Erythroblast (primary cell): ENCODE measurements at regions not wholly inside any gene's neighbourhood (a gene's known extent, or its start where the extent isn't known, plus 50 kb on each side); places are given as distances from the start of the nearest gene placed in this dataset.

ENCODE experiments used
- DNase-seq, 2 experiments: peaks; one replicate each; lab custom pipeline; 2025; lab: John Stamatoyannopoulos, UW
- GATA1 ChIP-seq: IDR thresholded peaks from 2 replicates; pipeline ENCODE4 v1.6.1; 2011; ENCODE audit warnings: low read depth, mild to moderate bottlenecking, control low read depth, low read length, moderate library complexity
- POLR2A ChIP-seq: IDR thresholded peaks from 2 replicates; pipeline ENCODE4 v1.6.1; 2011; ENCODE audit warnings: mild to moderate bottlenecking, low read length

GRCh38 chr6:100283285-100283684, 181.4 kb downstream of the SIM1 start:
- no peak for DNase-seq
- no peak for TF ChIP-seq GATA1
- TF ChIP-seq POLR2A = no peak

GRCh38 chr6:100281471-100281901, 183.2 kb downstream of the SIM1 start:
- no peak for TF ChIP-seq GATA1
- no peak for TF ChIP-seq POLR2A
- peak; percentile 12 to 37 for DNase-seq

- no peak for DNase-seq
- TF ChIP-seq GATA1 = no peak
- TF ChIP-seq POLR2A = no peak
Measured at GRCh38 chr6:100276311-100277057, 188.2 kb downstream of the SIM1 start.

GRCh38 chr6:100274147-100274546, 190.6 kb downstream of the SIM1 start:
- no peak for TF ChIP-seq POLR2A
- no peak for TF ChIP-seq GATA1
- no peak for DNase-seq

- peak; percentile 21 to 59 for DNase-seq
- no peak for TF ChIP-seq POLR2A
- no peak for TF ChIP-seq GATA1
Measured at GRCh38 chr6:100271625-100272024, 193.1 kb downstream of the SIM1 start.

- no peak for DNase-seq
Measured at GRCh38 chr6:100271202-100271601, 193.5 kb downstream of the SIM1 start.

GRCh38 chr6:100269189-100269588, 195.5 kb downstream of the SIM1 start:
- DNase-seq = no peak
- TF ChIP-seq GATA1 = no peak
- no peak for TF ChIP-seq POLR2A

More at GRCh38 chr6:100271202-100271601, 193.5 kb downstream of the SIM1 start:
- TF ChIP-seq POLR2A = no peak
- TF ChIP-seq GATA1 = no peak

GRCh38 chr6:100268326-100268725, 196.4 kb downstream of the SIM1 start:
- no peak for DNase-seq
- no peak for TF ChIP-seq GATA1
- TF ChIP-seq POLR2A = no peak

GRCh38 chr6:100267721-100268123, 197.0 kb downstream of the SIM1 start:
- DNase-seq = no peak
- TF ChIP-seq POLR2A (no peak), GATA1 (no peak)

GRCh38 chr6:100266494-100267401, 198.0 kb downstream of the SIM1 start:
- no peak for DNase-seq
- TF ChIP-seq GATA1 = no peak
- TF ChIP-seq POLR2A = no peak

- DNase-seq = no peak
Measured at GRCh38 chr6:100262086-100262485, 202.6 kb downstream of the SIM1 start.

GRCh38 chr6:100261486-100261885, 203.2 kb downstream of the SIM1 start:
- DNase-seq = no peak
- TF ChIP-seq GATA1 (no peak), POLR2A (no peak)

More at GRCh38 chr6:100262086-100262485, 202.6 kb downstream of the SIM1 start:
- TF ChIP-seq GATA1 (no peak), POLR2A (no peak)

GRCh38 chr6:100260584-100260983, 204.1 kb downstream of the SIM1 start:
- no peak for DNase-seq
- no peak for TF ChIP-seq GATA1
- no peak for TF ChIP-seq POLR2A

GRCh38 chr6:100259865-100260264, 204.9 kb downstream of the SIM1 start:
- TF ChIP-seq GATA1 (no peak), POLR2A (no peak)
- DNase-seq = no peak

- no peak for DNase-seq
Measured at GRCh38 chr6:100258752-100259151, 206.0 kb downstream of the SIM1 start.

More at GRCh38 chr6:100258752-100259151, 206.0 kb downstream of the SIM1 start:
- TF ChIP-seq GATA1 = no peak
- no peak for TF ChIP-seq POLR2A
